NOMO-1 (cell line): ENCODE measurements at regions not wholly inside any gene's neighbourhood (a gene's known extent, or its start where the extent isn't known, plus 50 kb on each side); places are given as distances from the start of the nearest gene placed in this dataset.
"Not testable (repeated sequence)": the region's sequence is repeated elsewhere in the genome, so short reads cannot be mapped to it uniquely, and the experiment has no call there.

Experiments used
- DNase-seq, 2 experiments: peaks; one replicate each; lab custom pipeline; 2025; ENCODE audit not compliant: unreplicated experiment in 2 of 2; lab: John Stamatoyannopoulos, UW

DNA sequence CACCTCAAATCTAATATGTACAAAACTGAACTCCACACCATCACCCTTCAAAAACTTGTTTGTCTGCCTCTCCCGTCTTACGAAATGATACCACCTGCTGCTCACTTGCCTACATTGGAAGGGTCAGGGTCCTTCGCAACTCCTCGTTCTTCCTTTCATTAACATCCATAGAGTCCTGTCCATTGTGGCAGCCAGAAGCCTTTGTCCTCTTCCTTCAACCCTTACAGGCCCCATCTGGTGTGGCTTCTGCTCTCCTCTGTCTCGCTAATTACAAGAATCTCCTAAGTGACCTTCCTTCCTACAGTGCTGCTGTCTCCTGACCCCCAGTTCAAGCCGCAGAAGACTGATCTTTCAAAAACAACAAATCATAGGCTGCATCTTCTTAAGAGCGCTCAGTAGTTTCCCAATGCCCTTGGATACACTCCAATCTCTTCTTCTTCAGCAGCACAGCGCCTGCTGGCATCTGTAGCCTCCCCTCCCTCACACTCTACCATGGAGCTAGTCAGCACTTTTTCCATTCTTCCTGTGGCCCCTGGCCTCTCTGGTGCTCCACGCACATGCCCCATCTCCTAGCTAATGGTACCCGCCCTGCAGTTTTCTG lies 382.7 kb downstream of the LIG4 start:
- no peak for DNase-seq

DNA sequence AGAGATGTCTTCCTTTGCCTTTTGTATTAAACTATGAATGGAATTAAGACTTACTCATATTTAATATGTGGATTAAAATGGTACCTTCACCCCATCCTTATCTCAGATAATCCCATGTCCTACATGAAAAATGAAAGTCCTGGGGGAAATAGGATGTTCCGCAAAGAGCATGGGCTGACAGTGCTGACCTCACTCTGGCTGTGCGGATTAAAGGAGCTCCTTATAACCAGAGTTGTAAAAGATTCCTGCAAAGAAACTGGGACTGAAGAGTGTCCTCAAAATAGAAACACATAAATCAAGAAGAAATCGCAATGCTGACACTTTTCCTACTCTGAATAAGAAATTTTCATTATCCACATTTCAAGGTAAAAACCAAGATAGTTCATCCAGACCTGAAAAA lies 384.5 kb downstream of the LIG4 start:
- no peak for DNase-seq

DNA sequence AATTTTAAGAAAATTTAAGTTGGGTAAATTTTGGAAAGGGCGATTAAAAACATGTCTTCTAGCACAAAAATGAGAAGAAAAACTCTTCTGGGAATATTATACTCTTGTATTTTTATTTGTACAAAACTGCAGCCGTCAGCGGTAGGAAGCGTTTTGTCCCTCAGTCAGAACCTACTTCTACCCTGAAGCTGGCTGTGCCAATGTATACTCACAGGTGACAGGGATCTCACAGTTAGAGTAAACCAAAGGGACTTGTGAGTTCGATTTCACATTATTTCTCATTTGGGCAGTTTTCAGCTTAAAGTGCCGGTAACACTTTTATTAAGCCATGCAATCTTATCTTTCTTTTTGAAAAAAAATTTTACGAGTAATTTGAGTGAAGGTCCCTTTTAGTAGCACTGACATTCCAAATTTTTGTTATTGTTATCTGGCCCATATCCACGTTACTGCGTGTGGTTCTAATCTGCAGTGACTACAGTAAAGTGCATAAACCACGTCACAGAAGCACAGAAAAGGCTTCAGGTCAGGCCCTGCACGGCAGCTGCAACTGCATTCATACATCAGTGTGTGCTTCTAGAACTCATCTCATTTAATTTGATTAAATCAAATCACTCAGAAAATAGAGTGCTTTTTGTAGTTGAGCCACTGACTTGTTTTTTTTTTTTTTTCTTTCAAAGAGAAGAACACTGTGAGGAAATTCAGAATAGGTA lies 387.3 kb downstream of the LIG4 start:
- DNase-seq = no peak

DNA sequence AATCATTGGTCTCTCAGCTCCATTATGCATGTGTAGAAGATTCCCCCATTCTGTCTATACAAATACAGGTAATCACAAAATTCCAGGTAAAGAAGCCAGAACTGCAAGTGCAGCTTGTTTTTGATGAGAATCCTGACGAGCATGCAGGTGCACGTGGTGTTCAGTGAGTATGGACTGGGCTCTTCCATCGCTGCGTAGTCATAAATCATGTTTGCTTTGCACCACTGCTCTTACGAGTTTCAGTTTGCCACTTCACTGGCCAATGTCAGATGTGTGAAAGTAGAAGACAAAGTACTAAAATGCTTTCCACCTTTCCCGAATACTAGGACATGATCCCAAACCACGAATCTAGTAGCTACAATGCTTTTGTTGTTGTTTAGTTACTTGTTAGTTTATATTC lies 390.7 kb downstream of the LIG4 start:
- no peak for DNase-seq

DNA sequence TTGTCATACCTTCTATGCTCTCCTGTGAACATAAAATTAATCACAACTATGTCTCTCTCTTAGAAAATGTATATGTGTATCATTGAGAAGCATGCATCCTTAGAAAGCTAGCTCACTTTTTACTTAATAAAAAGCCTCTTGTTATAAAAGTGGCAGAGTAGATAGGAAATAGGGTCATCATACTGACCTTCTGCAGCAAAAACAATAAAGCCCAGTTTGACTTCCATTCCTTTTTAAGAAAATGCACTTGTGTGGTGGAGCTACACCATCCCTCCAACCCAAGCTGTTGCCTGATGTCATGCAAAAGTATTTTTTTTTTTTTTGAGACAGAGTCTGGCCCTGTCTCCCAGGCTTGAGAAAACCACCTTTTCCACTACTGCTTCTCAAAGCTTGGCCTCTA lies 393.3 kb downstream of the LIG4 start:
- DNase-seq = no peak

DNA sequence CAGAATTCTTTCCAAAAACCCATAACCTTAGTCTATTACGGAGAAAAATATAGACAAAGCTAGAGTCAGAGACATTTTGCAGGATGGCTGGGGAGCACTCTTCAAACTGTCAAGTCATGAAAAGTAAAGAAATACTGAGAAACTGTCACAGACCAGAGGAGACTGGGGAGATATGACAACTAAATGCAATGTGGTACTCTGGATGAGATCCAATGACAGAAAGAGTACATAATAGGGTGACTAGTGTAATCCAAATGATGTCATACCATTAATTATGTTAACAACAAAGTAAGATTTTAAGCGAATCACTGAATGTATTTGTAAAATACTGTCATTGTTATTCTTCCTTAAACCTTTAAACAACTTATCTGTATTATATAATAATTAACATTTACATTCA lies 393.8 kb downstream of the LIG4 start:
- no peak for DNase-seq

DNA sequence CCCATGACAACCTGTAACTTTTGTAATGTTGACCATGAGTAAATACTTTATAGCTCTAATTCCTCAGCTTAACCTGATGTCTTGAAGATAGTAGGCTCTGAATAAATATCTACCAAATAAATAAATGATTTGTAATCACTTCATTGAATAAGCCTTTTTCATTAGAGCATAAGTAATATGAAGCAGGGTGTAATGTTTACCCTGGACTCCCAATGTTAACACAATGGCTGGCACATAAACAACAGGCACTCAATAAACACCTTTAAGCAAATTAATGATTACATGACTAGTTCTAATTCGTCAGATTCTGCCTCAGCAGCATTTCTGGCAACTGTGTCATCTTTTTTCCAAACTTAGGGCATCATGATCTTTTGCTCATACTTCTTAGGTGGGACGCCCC lies 396.3 kb downstream of the LIG4 start:
- no peak for DNase-seq

DNA sequence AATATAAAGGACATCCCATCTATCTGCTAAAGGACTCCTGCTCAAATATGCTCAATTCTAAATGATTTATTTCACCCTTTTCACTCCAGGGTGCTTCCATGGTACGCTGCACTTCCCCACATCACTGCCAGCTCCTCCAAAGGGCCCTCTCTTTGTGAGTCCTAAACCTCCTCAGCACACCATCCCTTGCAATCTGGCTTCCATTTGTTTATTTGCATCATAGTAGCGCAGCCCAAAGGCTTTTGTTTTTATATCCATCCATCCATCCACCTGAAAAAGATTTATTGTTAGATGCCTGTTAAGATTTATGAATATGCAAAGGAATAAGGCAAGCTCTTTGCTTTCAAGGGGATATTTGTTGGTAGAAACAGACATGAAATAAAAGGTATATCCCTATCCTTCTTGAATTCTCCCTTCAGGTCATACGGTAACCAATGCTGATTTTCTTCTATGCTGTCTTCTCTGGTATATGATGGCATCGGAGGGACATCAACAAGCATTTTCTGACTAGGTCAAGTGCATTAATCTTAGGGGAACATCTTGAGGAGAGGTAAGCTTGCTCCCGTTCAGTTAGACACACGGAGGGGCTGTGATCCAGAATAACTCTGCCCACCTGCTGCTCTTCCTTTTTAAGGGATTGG lies 397.6 kb downstream of the LIG4 start:
- DNase-seq = no peak

DNA sequence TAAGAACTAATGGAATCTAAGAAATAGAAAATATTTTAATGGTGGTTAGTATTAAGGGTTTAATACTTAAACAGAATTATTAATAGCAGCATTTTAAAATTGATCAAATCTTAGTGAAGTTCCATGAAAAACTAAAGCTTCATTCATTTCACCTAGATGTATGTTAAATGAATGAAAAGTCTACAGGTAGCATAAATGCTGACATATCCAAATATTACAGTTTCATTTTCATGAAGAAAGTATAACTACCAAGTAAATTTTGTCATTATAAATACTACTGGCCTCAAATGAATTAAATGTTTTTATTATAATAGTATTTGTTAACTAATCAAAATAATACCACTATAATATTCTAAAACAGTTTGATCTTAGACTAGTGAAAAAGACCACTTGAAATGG lies 403.3 kb downstream of the LIG4 start:
- DNase-seq = no peak

DNA sequence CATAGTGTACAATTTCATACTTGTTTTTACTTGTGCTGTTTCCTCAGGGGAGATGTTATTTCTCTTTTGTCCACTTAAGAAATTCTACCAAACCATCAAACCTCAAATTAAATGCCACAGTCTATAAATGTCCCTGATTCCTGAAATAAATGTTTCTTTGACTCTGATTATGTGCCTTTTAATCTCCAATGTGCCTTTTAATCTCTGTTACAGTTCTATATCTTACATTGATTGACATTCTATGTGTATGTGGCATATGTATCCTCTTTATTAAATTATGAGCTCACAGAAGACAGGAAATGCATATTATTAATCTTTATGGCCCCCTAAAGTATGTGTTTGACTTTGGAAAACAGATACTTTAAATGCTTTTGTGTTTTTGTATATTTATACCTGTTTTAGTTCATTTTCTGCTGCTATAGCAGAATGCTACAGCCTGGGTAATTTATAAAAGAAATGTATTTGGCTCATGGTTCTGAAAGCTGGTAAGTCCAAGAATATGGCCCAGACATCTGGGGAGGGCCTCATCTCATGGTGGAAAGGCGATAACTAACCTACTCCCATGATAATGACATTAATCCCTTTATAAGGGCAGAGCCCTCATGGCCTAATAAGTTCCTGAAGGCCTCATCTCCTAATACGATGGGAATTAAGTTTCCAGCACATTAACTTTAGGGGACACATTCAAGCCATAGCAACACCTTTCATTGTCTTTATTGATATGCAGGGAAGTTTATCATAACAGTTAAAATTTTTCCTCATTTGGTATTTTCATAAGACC lies 403.9 kb downstream of the LIG4 start:
- DNase-seq = no peak

DNA sequence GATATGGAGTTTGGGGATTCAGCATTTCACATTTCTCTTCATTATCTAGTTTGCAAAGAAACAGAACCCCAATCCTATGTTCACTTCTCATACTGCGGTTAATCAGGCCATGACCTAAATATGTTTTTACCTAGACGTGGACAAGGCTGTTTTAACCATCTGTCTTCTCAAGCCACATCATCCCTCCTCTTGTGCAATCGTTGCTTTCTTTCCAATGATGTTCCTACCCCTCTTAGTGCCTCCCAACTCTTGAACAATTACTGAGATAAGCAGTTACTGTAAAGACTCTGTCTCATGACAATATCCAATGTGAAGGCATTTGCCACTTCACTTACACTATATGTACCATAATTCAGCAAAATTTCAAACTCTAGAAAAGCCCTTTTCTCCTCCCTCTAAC lies 406.2 kb downstream of the LIG4 start:
- no peak for DNase-seq

DNA sequence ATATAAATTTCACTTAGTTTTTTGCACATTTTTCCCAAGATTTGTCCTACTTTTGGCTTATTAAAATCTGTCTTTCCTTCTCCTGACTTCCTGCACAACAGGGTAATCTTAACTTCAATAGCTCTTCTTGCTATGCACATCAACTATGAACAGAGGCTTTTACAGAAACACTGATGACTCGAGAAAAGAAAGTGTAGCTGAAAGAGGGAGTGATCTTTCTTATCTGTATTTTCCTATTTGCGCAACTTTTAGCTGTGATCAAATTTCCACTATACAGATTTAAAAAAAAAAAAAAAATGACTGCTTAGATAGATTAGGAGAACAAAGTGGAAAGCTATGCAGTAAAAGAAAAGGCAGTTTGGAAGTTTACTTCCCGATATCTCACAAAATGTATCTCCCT lies 406.9 kb downstream of the LIG4 start:
- DNase-seq = no peak

DNA sequence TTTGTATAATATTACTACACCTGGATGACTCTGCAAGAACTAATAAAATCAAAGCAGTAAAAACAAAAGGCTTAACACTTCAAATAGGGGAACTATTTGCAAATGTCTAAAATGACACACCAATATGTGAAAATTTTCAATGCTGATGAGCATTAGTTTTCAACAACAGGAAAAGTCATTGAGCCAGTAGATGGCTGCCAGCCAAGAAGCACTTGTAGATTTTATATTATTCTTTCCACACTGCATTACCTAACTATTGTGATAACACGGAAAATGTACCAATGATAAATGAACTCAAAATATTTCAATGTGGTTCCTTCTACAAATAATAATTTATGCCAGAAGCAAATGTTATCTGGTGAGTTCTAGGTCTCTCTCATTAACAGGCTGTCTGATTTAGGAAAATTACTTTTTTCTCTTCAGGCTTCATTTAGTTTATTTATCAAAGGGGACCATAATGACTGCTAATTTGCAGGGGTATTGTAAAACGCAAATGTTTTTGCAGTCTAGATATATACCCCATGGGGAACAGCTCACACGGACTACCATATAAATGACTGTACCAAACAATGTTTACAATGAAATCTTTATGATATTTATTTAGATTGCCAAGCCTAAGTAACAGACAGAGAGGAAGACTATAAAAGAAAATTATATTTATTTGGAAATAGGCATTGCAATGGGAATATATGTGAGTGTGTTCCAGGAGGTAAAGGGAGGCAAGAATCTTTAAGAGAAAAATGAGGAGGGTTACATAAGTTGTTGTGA lies 407.8 kb downstream of the LIG4 start:
- no peak for DNase-seq

DNA sequence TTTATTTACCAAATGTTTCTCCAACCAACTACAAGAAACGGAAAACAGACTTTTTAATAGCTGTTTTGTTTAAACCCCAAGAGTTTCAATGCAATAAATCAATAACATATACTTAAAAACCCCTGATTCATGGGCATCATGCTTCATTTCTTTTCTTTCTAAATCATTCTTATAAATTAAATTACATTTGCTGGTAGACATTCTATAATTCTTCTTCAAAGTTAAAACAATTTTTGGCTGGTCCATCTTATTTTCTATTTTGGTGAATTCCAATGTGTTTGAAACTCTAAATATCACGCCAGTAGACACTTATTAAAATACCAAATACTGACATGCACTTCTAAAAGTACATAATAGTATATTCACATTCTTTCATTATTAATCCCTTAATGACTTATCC lies 408.6 kb downstream of the LIG4 start:
- no peak for DNase-seq

DNA sequence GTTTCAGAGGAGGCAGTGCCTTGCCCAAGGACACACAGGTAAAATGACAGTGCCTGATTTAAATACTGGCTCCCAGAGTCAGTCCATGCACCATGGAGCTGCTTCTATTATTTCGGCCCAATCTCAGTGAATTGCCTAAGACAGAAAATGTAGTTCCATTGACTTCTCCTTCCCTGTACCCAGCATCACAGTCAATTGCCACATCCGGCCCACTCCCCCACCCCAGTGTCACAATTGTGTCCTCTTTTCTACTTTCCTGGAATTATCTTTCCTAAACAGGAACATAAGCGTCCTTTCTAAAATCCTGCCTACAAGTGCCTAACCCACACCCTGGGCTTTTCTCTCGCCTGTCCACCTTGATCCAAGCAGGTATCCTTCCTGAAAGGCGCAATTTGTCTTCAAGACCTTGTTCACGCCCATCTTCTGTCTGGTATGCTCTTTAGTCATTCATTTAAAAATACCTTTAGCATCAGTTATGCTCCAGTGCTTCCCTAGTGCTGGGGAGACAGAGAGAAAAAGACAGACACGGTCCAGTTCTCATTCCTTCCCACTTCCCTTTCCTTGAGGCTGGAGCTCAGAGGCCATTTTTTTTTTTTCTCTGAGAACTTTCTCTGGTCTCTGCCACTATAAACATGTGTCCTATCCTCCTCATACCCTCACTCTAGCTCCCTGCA lies 411.4 kb downstream of the LIG4 start:
- no peak for DNase-seq

DNA sequence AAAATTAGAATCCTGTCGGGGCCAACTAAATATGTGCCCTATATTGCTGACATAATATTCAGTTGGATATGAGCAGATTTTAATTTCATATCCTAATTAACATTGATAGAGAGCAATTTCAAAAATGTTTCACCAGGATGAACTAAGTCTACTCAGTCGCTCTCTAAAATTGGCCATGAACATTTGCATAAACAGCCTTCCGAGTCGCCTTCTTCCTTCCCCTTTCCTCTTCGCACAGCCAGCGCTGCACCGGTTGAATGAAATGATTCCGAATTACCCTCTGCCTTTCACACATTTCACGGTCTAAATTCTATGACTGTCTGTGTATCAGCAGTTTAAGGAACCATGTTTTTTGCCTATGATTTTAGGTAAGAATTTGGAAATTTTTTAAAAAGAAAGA lies 413.7 kb downstream of the LIG4 start:
- no peak for DNase-seq

DNA sequence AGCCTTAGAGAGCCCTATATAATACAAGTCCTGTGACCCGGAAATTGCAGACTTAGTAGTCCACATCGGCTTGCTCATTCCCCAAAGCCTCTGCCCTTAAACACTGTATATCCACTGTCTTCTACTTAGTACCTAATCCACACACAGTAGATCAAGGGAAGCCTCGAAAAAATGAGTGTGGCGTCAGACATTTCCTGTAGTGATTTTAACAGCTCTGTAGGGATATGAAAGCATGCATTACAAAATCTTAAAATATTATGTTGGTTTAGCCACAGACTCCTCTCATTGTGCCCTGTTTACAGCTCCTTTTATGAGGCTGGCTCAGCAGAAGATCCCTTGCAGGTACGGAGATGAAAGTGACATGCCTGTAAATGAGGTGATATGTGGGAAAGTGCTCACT lies 416.3 kb downstream of the LIG4 start:
- no peak for DNase-seq

DNA sequence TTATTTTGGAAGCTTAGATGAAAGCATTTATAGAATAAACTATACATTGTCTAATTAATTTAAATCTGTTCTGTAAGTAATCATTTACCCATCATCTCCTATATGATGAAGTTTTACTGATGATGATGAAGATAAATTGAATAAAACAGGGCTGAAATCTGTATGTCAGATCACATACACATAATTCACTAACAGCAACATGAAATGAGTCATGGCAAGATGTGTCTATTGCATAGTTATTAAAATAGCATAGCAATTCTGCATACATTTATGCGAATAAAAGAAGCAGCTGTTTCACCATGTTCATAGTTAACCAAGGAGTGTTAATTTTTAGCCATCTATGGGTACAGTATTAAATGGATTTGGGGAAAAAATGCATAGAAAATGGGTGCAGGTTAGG lies 424.9 kb downstream of the LIG4 start:
- DNase-seq = no peak

DNA sequence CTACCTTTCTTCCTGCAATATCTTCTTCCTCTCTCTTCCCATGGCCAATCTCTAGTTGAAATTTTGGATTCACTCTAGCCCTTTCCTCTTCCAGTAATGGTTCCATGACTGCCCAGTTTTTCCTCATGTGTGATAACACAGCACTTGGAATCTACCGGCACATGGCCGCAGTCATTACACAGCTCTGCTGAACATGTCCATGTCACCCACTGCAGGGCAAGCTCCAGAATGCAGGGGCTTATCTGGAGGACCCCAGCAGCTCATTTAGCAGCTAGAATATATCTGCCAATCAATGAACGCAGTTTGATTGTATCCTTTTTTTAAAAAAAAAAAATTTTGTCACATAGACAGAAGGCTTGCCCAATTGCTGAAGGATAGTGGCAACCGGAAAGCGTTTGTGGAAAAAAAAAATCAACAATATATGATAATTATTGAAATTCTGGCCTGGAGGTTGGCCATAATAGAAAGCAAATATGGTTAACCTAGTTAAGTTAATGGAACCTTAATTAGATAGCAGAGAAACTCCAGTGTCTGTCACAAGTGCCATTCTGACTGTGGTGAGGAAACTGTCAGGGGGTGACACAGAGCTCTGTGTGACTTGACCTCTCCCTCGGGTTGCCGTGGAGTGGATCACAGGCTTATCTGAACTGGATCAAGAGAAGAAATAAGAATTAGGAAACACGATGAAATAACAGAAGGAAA lies 426.7 kb downstream of the LIG4 start:
- no peak for DNase-seq

DNA sequence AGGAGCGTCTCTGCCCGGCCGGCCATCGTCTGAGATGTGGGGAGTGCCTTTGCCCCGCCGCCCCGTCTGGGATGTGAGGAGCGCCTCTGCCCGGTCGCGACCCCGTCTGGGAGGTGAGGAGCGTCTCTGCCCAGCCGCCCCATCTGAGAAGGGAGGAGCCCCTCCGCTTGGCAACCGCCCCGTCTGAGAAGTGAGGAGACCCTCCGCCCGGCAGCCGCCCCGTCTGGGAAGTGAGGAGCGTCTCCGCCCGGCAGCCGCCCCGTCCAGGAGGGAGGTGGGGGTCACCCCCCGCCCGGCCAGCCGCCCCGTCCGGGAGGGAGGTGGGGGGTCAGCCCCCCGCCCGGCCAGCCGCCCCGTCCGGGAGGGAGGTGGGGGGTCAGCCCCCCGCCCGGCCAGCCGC lies 432.7 kb downstream of the LIG4 start:
- not testable (repeated sequence) for DNase-seq
